GM21786 (cell line): ENCODE measurements at regions not wholly inside any gene's neighbourhood (a gene's known extent, or its start where the extent isn't known, plus 50 kb on each side); places are given as distances from the start of the nearest gene placed in this dataset.

ENCODE experiments used
- ATAC-seq: cut with Tn5 transposase; IDR thresholded peaks from one replicate; pipeline ENCODE4 v1.9.1; 2021; ENCODE audit not compliant: unreplicated experiment

DNA sequence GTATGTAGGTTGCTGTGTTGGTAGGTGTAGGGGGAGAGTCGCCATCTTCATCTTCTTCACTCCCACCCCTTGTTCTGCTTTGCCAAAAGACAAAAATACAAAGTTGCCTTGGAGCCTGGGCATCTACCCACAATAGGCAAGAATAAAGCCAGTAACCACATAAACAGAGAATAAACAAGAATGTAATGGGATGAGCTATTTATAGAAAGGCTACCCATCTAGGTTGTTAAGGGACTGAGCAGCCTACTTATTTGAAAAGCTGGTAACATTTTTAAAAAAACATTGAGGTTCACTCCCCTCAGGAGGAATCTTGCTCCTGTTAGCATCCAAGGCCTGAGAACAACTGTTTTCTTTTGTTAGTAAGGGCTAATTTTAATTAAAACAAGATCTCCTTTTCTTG lies 301.4 kb upstream of the STXBP5 start:
- ATAC-seq: no peak

DNA sequence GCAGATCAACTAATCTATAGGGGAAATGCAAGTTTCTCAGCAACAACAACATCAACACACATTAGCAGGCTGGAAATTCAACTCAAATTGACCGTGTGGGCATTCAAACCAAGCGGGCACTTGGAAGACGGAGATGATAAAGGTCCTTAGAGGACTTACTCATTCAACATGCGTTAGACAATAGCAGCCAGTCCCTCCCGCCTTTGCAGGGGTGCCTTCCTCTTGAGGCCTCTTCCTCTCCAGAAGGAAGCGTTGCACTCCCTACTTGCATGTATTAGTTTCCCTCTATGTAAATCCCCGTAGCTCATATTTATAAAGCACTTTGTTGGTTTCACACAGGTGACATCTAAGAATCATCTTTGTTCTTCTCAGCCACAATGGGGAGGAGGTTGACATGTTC lies 300.8 kb upstream of the STXBP5 start:
- ATAC-seq: no peak

DNA sequence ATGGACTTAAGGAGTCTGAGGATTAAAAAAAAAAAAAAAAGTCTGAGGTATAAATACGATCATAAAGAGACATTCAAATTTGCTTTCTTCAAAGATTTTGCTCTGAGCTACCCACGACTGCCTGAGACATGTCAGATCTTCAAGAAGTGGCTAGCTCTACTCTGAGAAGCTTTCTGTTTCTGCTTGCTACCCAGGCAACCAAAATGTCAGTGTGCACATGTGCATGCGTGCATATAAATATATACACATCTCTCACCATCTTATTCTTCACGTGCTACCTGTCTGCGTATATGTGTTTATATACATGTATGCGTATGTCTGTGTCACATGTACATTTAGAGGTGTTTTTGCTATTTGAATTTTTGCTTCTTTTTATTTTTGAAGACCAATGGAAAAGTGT lies 299.6 kb upstream of the STXBP5 start:
- ATAC-seq: no peak

DNA sequence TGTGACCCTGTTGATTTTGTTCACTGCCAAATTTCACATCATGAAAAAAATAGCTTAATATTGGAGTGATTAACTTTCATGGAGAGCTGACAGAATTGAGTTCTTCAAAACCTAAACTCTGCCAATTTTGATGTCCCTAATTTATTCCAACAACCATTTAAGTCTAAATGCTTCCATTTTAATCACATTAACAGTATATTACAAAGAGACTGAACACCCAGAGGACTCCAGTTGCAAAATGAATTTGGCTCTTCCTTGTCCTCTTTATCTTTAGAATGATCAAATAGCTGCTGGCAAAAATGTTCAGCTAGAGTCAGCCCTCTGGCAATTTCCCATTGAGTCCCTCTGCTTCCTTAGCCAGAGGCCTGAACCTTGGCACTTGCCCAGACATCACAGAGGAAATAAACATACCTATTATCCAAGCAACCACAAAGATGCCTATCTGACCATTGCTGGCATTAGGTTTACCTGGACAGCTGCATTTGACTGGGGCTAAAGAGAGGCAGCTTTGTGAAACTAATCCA lies 299.0 kb upstream of the STXBP5 start:
- no peak for ATAC-seq

DNA sequence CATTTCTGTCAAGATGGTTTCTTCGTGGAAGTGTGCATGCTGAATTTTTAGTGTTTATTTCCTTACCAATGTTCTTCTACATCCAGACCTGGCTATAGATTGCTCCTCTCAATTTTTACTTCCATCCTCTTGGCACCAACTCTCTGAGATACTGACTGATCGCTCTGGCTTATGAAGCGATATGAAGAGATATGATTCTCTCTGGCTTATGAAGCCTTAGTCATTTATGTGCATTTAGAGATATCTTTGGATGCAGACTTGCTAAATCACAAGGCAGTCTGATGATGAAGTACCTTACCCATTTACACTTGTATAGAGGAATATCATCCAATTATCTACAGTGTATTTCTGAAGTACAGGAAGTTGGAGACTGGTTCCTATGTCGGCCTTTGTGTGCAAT lies 295.4 kb upstream of the STXBP5 start:
- no peak for ATAC-seq

DNA sequence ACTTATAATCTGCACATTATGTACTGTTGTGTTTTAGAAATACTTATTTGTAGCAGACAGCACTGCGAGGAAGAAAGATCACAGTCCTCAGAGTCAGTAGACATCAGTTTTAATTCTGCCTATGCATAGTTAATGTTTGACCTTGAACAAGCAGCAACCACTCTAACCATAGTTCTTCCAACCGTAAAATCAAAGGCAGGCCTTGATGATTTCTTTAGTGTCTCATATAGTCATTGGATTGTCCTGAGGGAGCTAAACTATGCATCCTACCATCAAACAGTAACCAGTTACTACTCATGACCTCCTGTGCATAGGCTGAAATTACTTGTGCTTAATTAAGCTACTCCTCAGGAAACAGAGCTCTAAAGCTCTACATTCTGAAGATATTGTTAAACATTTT lies 294.8 kb upstream of the STXBP5 start:
- no peak for ATAC-seq

DNA sequence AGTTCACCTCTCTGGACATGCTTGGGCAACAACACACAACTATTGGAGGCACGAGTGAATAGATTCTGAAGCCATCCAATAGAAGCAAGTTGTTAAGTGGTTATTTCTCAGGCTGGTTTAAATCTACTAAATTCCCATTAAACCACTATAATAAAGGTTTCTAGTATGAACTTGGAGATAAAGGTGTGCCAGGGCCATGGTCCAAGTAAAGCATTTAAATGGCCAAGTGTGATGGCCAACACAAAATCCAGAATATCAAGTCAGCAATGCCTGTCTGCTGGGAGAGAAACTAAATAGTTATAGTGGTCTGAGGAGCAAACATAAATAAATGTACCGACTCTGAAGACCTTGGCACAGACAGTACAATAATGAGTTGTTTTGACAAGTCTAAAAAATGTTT lies 294.3 kb upstream of the STXBP5 start:
- ATAC-seq: no peak

DNA sequence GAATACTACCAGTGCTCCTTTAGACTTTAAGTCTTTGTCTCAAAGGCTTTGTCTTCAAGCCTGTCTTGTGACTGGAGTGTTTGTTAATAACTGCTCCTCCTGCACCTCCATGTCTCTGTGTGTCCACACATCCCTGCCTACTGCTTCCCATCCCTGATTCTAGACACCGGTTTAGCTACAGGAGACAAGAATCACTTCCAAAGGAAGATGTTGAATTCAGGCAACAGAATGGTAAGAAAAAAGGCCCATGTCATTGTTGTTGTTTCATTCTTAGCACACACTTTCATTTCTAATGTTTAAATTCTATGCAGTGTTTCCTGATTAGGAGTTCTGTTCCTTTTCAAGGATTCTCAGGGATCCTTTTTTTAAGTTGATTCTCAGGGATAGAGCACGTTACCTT lies 293.6 kb upstream of the STXBP5 start:
- ATAC-seq: no peak

DNA sequence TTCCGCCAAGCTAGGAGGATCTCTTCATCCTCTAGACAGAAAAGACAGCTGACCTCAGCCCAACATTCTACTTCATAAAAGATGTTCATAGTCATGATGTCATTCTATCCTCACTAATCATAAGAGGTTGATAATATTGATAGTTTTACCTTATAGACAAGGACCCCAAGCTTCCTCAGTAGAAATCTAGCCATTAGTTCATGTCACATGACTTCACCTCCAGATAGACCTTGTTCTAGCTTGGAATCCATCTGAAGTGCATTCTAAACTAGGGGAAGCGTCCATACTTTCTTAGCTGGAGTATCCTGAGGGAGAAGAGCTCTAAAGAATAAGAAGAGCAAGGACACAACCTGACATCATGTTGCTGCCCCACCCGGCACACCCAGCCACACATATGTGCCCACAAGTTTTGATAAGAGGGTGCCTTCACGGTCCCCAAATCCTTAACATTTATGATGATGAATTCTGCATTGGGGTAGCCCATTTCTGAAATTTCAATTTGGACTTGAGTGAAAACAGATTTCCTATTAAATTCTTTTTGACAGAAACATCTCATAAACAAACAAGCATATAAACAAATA lies 292.5 kb upstream of the STXBP5 start:
- no peak for ATAC-seq

DNA sequence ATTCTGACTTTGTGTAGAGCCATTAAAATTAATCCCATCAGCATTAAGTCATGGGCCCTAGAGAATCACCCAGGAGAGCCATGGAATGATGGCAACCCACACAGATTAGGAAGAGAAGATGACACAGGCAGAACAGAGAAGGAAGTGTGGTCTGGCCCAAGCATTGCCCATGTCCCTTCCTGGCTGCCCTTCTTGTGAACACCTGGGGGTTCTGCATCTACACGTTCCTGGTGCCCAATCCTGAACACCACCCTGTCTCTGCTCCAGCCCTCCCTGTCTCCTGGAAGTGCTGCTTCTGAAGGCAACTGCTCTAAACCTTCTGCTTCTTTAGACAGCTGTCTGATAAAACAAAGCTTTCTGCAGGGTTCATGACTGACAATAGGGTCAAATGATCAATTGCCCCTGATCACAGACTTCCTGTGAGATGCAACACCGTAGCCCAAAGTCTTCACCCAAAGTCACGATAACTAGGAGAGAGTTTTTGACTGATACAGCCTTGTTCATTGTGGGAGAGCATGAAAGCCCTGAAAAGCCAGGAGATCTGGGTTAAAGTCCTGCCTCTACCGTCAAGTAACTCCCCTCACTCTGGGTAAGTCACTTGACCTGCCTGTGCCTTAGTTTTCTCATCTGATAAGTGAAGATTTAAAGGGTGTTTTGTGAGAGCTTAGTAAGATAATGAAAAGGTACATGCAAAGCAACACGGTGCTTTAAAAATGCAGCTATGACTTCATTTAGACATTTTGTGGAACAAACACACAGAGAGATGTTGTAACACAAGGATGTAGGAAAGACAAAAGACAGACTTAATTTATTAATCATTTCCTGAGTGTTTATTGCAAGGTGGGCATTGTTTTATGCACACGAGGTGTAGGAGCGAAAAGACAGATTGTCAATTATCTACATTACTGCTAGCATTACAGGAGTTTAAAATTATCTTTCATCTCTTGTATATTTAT lies 291.2 kb upstream of the STXBP5 start:
- ATAC-seq: no peak

DNA sequence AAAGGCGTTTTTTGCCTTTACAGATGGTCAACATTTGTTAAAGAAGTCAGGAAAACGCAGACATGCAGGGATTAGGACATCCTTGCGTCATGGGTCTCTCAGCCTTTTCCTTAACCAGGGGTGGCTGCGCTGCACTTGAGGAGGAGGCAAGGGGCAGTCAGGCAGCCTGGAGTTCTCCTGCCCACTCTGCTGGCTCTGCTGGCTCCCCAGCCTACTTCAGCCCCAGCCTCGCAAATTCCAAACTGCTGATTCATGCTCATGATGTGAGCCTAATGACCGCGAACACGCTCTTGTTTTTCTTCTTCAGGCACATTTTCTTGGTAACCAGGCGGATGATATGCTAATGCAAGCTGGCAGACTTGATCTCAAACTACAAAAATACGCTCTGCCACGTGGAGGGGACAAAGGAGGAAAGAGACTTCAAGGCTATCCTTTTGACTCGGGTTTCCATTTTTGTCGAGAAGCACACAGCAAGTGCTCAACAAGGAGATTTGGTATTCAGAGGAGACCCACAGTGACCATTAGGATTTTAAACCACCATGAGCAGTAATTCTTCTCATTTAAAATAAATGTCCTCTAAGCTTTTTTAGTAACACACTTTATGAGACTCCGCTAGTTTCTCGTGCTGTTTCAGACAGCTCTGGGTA lies 290.3 kb upstream of the STXBP5 start:
- no peak for ATAC-seq

DNA sequence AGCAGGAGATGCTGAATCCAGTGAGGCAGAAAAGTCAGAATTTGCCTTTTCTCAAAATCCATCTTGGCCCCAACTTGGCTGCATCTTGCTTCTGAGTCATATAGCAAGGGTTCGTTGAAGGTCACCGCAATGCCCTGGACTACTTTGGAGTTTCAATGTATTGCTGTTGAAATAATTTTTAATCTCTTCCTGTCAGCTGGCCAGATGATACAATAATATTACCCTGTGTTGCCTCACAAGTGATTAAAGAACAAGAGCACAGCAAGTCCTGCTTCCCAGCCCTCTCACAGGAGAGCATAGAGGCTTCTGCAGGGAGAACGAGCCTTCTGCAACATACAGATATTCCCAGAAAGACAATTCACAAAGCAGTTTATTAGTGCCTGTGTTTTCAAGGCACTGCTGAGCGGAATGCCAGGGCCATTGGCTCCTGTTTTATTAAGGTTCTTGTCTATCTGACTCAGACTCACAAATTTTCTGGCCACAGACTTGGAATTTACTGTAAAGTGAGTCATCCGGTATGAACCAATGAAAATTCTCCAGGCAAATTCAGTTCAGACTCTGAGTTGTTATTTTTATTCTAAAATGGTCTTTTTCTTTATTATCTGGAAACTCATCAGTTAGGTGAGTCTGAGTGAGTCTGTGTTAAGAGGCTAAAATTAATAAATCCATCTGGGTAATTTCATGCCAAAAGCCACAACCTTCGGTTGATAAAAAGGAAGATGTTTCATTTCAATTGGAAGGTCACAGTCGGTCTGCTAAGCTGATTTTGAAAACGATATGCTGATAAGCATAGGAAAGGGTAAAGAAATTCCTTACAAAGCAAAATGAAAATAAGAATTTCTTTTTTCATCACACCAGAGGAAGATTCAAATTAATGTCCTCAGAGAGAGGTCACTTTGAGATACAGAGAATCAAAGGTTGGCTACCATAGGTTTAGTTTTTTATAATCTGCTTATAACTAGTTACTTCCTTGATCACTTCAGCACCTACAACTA lies 289.4 kb upstream of the STXBP5 start:
- ATAC-seq: no peak

DNA sequence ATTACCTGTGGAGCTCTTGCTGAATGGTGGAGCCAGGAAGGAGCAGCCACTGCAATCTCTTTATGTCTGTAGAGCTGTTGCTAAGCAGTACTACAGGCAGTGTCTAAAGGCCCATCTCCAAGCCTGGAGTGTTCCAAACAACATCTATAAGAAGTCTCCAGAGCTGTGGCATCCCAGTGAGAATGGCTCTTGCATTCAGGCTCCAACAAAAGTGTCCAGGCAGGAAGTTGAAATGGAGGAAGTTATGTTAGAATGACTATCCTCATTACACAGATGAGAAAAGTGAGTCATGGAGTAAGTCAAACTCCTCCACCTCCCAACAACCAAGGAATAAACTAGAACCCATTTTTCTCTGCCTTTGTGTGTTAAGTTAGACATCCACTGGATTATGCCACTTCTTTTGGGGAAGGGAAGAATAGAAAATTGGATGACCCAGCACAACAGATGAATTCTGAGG lies 288.5 kb upstream of the STXBP5 start:
- no peak for ATAC-seq

DNA sequence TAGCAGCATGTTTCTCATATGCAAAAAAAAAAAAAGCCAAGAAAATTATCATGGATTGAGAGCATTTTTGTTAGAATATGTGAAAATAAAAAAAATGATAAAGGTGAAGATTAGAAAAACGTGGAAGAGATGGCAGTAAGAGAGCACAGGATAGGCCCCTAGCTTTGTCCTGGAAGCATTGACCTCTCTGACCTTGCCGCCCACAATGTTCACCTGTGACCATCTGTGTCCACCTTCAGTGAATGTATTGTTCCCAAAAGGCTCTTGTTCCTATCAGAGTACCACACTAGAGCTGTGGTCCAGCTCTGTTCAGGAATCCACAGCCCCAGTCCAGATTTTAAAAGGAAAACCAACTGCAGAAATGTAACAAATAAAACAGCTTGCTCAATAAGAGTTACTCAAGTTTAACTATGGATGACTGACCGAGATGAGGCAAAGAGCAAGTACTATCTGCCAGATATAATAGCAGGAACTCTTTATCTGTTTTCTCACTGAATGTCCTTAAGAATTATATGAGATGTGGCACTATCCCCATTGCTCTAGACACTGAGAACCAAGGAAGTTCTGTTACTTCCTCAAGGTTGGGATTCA lies 287.7 kb upstream of the STXBP5 start:
- ATAC-seq: no peak

DNA sequence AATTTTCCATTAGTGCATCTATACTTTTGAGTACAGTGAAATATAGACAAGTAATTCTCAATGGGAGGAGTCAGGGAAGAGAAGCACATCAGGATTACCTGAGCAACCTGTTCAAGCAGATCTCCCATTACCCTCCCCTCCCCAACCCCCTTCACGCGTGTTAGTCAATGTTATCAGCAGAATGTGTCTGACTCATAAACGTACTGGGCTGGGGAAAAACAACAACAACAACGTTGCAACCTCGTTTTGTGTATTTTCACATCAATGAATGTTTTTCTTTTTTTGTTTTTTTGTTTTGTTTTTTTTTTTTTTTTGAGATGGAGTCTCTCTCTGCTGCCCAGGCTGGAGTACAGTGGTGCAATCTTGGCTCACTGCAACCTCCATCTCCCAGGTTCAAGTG lies 287.0 kb upstream of the STXBP5 start:
- no peak for ATAC-seq

DNA sequence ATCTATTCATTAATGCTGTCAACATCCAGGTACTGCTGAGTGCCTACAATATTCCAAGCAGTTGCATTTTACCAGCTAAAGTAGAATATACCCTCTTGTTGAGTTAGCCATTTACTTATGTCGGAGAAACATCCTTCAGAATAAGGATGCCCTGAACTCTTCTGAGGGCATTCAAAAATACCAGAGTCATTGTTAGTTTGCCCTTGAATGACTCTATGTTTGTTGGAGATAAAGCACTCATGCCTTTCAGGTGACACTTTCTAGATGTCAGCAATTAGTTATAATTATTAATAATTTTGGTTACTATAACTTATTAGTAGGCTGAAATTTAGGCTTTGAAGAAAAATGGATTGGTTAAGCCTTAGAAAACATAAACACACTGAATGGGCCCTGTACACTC lies 286.2 kb upstream of the STXBP5 start:
- ATAC-seq: no peak

DNA sequence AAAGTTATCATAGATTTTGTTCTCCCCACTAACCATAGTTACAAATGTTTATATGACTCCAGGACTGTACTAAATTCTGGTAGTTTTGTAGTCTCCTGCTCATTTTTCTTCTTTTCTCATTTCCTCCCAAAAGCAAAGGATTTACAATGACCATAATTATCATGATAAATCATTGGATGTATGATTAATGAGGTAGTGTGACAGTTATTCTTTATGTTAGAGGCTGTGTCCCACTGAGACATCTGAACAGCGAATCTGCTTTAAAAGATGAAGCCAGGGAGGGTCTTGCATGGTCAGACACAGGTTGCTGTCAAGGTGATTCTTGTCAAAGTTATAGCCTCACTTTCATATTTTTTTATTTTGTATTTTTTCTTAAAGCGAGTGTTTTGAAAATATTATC lies 285.2 kb upstream of the STXBP5 start:
- no peak for ATAC-seq

DNA sequence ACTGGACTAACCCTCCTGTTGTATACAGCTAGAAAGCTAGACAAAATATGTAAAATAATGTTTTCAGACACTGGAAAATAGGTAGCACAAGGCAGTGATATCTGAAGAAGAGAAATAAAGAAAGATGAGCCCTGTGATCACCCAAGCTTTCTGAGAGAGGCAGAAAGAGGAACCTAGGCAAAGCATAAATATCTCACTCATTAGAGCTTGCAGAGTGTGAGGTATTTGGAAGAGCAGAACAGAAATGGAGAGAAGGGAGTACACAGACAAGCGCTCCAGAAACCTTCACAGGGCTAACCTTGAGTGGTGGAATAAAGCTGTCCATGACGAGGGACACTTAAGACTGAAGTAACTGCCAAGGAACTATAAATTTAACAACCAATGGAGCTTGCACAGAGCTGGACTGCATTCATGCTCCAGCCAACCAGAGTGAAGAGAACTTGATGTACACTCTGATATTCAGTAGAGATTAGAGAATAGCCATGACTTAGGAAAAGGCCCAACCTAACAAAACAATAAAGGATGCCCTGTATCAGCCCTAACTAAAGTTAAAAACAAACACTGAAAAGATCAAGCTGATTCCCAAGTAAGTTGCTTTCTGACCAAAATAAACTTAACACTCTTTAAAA lies 280.9 kb upstream of the STXBP5 start:
- no peak for ATAC-seq

DNA sequence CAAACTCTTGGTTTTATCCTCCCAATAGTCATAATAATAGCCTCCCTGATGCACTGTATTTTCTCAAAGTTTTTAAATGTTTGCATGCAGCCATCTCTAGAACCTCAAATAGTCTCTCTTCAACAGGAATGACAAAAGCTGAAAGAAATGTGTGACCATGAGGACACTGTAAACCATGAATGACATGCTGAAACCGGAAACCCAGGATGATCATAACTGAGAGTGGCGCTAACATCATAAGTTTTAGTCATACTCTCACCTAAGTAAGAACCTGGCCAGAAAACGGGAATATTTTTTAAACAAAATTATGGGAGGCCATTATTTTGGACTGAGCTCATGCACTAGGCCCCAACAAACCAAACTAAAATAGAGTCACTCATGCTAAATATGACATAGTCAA lies 278.4 kb upstream of the STXBP5 start:
- no peak for ATAC-seq

DNA sequence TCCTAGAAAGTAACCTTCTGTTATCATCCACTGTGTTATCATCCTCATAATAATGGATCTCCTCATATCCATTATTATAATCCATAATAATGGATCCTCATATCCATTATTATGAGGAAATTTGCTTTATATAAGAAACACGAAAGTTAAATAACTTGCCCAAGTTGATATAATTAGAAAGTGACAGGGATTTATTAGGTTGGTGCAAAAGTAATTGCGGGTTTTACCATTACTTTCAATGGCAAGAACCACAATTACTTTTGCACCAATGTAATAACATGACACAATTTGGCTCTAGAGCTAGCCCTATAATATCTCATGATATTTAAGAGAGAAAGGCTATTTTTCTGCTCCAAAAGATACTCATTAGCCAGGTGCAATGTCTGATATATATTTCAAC lies 275.7 kb upstream of the STXBP5 start:
- ATAC-seq: no peak
